Neuronal stem cell (in vitro differentiated cells): ENCODE measurements at regions not wholly inside any gene's neighbourhood (a gene's known extent, or its start where the extent isn't known, plus 50 kb on each side); places are given as distances from the start of the nearest gene placed in this dataset.
"Not testable (repeated sequence)": the region's sequence is repeated elsewhere in the genome, so short reads cannot be mapped to it uniquely, and the experiment has no call there.

Experiments
- DNase-seq: peaks from one replicate; pipeline ENCODE4 v3.0.0-alpha.2; 2013; ENCODE audit warnings: low spot score
- H2AFZ ChIP-seq: one replicate; pipeline ENCODE4 v1.6.1; 2013; ENCODE audit warnings: mild to moderate bottlenecking, low read length, inconsistent platforms
- H2AK5ac ChIP-seq: 2 replicates; pipeline ENCODE4 v1.6.1; 2013; ENCODE audit warnings: low read depth, mild to moderate bottlenecking, inconsistent platforms, low read length, moderate library complexity, mixed read lengths
- H2BK120ac ChIP-seq: 2 replicates; pipeline ENCODE4 v1.6.1; 2013; ENCODE audit warnings: low read depth, mild to moderate bottlenecking, inconsistent platforms, low read length, moderate library complexity, mixed read lengths
- H2BK12ac ChIP-seq: one replicate; pipeline ENCODE4 v1.6.1; 2013; ENCODE audit warnings: low read length, inconsistent platforms
- H2BK15ac ChIP-seq: 2 replicates; pipeline ENCODE4 v1.6.1; 2013; ENCODE audit warnings: mild to moderate bottlenecking, low read length, inconsistent platforms, mixed read lengths
- H2BK5ac ChIP-seq: one replicate; pipeline ENCODE4 v1.6.1; 2013; ENCODE audit warnings: inconsistent platforms, mild to moderate bottlenecking, low read length, moderate library complexity
- H3K14ac ChIP-seq: one replicate; pipeline ENCODE4 v1.6.1; 2013; ENCODE audit warnings: low read length, inconsistent platforms
- H3K18ac ChIP-seq: 2 replicates; pipeline ENCODE4 v1.6.1; 2013; ENCODE audit warnings: low read length, inconsistent platforms
- H3K23ac ChIP-seq: 2 replicates; pipeline ENCODE4 v1.6.1; 2013; ENCODE audit warnings: low read depth, mild to moderate bottlenecking, mixed read lengths, low read length, inconsistent platforms; ENCODE audit not compliant: poor library complexity
- H3K27ac ChIP-seq: replicated peaks from 3 replicates; pipeline ENCODE4 v1.5.1; 2013; ENCODE audit warnings: low read length, inconsistent platforms
- H3K27me3 ChIP-seq, 3 experiments: 2 replicates each; pipeline ENCODE4 v1.6.1; 2013; ENCODE audit warnings: low read length in 3 of 3, mild to moderate bottlenecking in 2 of 3, inconsistent platforms in 1 of 3, low read depth in 1 of 3, mixed read lengths in 1 of 3, moderate library complexity in 1 of 3; ENCODE audit not compliant: control insufficient read depth in 3 of 3, insufficient read depth in 3 of 3
- H3K36me3 ChIP-seq, 2 donors: replicated peaks in 1 of 2; 2 replicates each; pipeline ENCODE4 v1.6.1; 2013; ENCODE audit warnings: low read length in 2 of 2; ENCODE audit not compliant: control insufficient read depth in 2 of 2, insufficient read depth in 2 of 2
- H3K4ac ChIP-seq: 2 replicates; pipeline ENCODE4 v1.6.1; 2013; ENCODE audit warnings: inconsistent platforms, mild to moderate bottlenecking, low read length, moderate library complexity
- H3K4me1 ChIP-seq, 2 donors: 1 replicate in 1 of 2; 2 replicates in 1 of 2; pipeline ENCODE4 v1.6.1; 2013; ENCODE audit warnings: low read length in 2 of 2, low read depth in 1 of 2; ENCODE audit not compliant: control insufficient read depth in 2 of 2, insufficient read depth in 1 of 2
- H3K4me2 ChIP-seq: one replicate; pipeline ENCODE4 v1.6.1; 2013; ENCODE audit warnings: mild to moderate bottlenecking, low read length, inconsistent platforms; ENCODE audit not compliant: insufficient read depth, poor library complexity, severe bottlenecking
- H3K4me3 ChIP-seq, 2 donors: 2 replicates each; pipeline ENCODE4 v1.5.1; 2013; ENCODE audit warnings: low read length in 2 of 2, mild to moderate bottlenecking in 2 of 2, inconsistent platforms in 1 of 2, moderate library complexity in 1 of 2
- H3K79me1 ChIP-seq: one replicate; pipeline ENCODE4 v1.6.1; 2013; ENCODE audit warnings: low read depth, mild to moderate bottlenecking, inconsistent platforms, low read length, moderate library complexity
- H3K9ac ChIP-seq: one replicate; pipeline ENCODE4 v1.6.1; 2013; ENCODE audit warnings: mild to moderate bottlenecking, low read depth, low read length, inconsistent platforms; ENCODE audit not compliant: poor library complexity
- H3K9me3 ChIP-seq, 2 donors: replicated peaks in 1 of 2; 2 replicates each; pipeline versions ENCODE3 to v1.6.1; 2013; ENCODE audit warnings: low read length in 2 of 2, mild to moderate bottlenecking in 2 of 2, inconsistent platforms in 1 of 2, low read depth in 1 of 2, mixed read lengths in 1 of 2, moderate library complexity in 1 of 2; ENCODE audit not compliant: control insufficient read depth in 2 of 2, insufficient read depth in 1 of 2
- H4K8ac ChIP-seq: one replicate; pipeline ENCODE4 v1.6.1; 2013; ENCODE audit warnings: low read depth, mild to moderate bottlenecking, inconsistent platforms, low read length, moderate library complexity
- H4K91ac ChIP-seq: one replicate; pipeline ENCODE4 v1.6.1; 2013; ENCODE audit warnings: low read length, low read depth, mild to moderate bottlenecking, inconsistent platforms; ENCODE audit not compliant: poor library complexity
- WGBS, 2 donors: extraction: QIAGEN DNeasy Blood & Tissue Kit; methylation state at CpG; one replicate each; pipeline ENCODE4 v1.1.7; 2013; ENCODE audit warnings: missing lambda C conversion rate in 2 of 2, mixed read lengths in 1 of 2; ENCODE audit not compliant: insufficient read length in 2 of 2, insufficient replicate concordance in 1 of 2; ENCODE audit errors: extremely low coverage in 2 of 2; 5-methylcytosine and 5-hydroxymethylcytosine counted together

- H3K14ac ChIP-seq, H3K27ac ChIP-seq, H2AFZ ChIP-seq, H2BK15ac ChIP-seq, H2AK5ac ChIP-seq, H4K8ac ChIP-seq, H2BK5ac ChIP-seq, H4K91ac ChIP-seq, H3K4me2 ChIP-seq, H3K27me3 ChIP-seq, DNase-seq, H2BK12ac ChIP-seq, H3K9me3 ChIP-seq, H3K36me3 ChIP-seq, H3K4me1 ChIP-seq, H3K4me3 ChIP-seq, H3K18ac ChIP-seq, H3K9ac ChIP-seq, H2BK120ac ChIP-seq, H3K4ac ChIP-seq, H3K79me1 ChIP-seq, H3K23ac ChIP-seq: not testable (repeated sequence)
- WGBS, 2 donors: no CpG with 5 or more reads among the region's 4 CpGs
Measured at GRCh38 chr6:86701228-86701627, 236.1 kb upstream of the HTR1E start.

GRCh38 chr6:86686496-86686895, 250.8 kb upstream of the HTR1E start:
- Histone ChIP-seq H3K27me3 (no peaks in the 10 kb centered on the region), H3K36me3 (no peaks in the 10 kb centered on the region), H3K9ac (no peak overlapping the region), H2AFZ (no peak overlapping the region), H3K14ac (no peak overlapping the region), H3K4me3 (no peak overlapping the region), H3K4me1 (no peaks in the 10 kb centered on the region), H2BK15ac (no peak overlapping the region), H2AK5ac (no peak overlapping the region), H3K27ac (no peak overlapping the region), H2BK120ac (no peak overlapping the region), H2BK5ac (no peak overlapping the region), H4K91ac (no peak overlapping the region), H3K4ac (no peak overlapping the region), H3K4me2 (no peak overlapping the region), H2BK12ac (no peak overlapping the region), H3K23ac (no peak overlapping the region), H3K79me1 (no peaks in the 10 kb centered on the region), H4K8ac (no peak overlapping the region), H3K18ac (no peak overlapping the region), H3K9me3 (no peaks in the 10 kb centered on the region)
- no CpG with 5 or more reads among the region's 1 CpG for WGBS, 2 donors
- DNase-seq: no peak

GRCh38 chr6:86685230-86685797, 252.0 kb upstream of the HTR1E start:
- Histone ChIP-seq H3K14ac (no peak overlapping the region), H3K9ac (no peak overlapping the region), H4K8ac (no peak overlapping the region), H3K27me3 (no peaks in the 10 kb centered on the region), H3K4ac (no peak overlapping the region), H3K27ac (no peak overlapping the region), H2AK5ac (no peak overlapping the region), H2BK5ac (no peak overlapping the region), H3K23ac (no peak overlapping the region), H4K91ac (no peak overlapping the region), H3K36me3 (no peaks in the 10 kb centered on the region), H3K79me1 (no peaks in the 10 kb centered on the region), H2BK12ac (no peak overlapping the region), H2BK120ac (no peak overlapping the region), H3K4me1 (no peaks in the 10 kb centered on the region), H3K18ac (no peak overlapping the region), H2AFZ (no peak overlapping the region), H3K4me3 (no peak overlapping the region), H2BK15ac (no peak overlapping the region), H3K4me2 (no peak overlapping the region), H3K9me3 (no peaks in the 10 kb centered on the region)
- no CpG with 5 or more reads among the region's 3 CpGs for WGBS, 2 donors
- no peak for DNase-seq

- Histone ChIP-seq H3K23ac (no peak overlapping the region), H4K91ac (no peak overlapping the region), H2BK120ac (no peak overlapping the region), H3K4ac (no peak overlapping the region), H3K4me3 (no peak overlapping the region), H3K27ac (no peak overlapping the region), H3K4me1 (no peaks in the 10 kb centered on the region), H3K9me3 (no peaks in the 10 kb centered on the region), H4K8ac (no peak overlapping the region), H3K14ac (no peak overlapping the region), H2AK5ac (no peak overlapping the region), H3K27me3 (no peaks in the 10 kb centered on the region), H3K36me3 (no peaks in the 10 kb centered on the region), H3K9ac (no peak overlapping the region), H3K4me2 (no peak overlapping the region), H2AFZ (no peak overlapping the region), H3K18ac (no peak overlapping the region), H3K79me1 (no peaks in the 10 kb centered on the region), H2BK12ac (no peak overlapping the region), H2BK5ac (no peak overlapping the region), H2BK15ac (no peak overlapping the region)
- WGBS, 2 donors: no CpG with 5 or more reads among the region's 1 CpG
- no peak for DNase-seq
Measured at GRCh38 chr6:86683132-86683908, 254.0 kb upstream of the HTR1E start.
